Activated CD8-positive, alpha-beta memory T cell treated with anti-CD3 and anti-CD28 coated beads, Interleukin-2, amount 50 U/mL, for 24 hours (primary cell): ENCODE measurements at regions not wholly inside any gene's neighbourhood (a gene's known extent, or its start where the extent isn't known, plus 50 kb on each side); places are given as distances from the start of the nearest gene placed in this dataset.
"Not testable (repeated sequence)": the region's sequence is repeated elsewhere in the genome, so short reads cannot be mapped to it uniquely, and the experiment has no call there.

Experiments
- DNase-seq: peaks from one replicate; pipeline ENCODE4 v3.0.0-alpha.2; 2020; ENCODE audit errors: extremely low read depth

DNA sequence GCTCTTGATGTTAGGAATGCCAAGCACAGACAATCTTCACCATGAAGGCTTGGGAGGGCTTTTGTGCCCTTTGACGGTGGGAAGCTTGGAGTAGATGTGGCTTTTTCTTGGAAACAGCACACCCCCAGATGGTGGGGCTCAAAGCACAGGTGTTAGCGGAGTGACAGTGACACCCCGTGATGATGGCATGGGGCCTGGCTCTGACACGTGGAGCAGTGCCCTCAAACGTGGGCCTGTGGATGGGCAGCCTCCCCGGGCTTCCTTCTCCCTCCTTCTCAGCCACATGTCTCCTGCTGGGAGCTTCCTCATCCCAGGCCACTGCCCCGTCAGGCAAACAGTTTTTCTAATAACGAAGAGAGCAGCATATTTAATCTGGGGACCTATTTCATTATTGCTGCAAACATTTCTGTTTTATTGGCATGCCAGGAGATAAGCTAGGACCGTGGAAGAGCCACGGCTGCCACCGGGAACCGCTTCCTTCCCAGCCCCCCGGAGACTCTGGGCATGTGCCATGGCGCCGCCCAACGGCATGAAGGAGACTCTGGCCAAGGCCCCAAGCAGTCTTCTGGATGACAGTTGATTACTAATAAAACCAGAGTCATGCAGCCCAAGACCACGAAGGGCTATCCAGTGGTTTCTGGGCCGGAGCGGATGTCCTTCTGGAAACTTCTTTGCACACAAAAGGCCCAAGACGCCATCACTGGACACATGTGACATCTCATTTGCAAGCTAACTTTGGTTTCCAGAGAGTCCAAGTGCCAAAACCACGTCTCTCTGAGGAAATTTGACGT, 280.3 kb upstream of the FOXF1 start:
- no peak for DNase-seq

GRCh38 chr16:86231321-86231995, 278.9 kb upstream of the FOXF1 start:
- no peak for DNase-seq

DNA sequence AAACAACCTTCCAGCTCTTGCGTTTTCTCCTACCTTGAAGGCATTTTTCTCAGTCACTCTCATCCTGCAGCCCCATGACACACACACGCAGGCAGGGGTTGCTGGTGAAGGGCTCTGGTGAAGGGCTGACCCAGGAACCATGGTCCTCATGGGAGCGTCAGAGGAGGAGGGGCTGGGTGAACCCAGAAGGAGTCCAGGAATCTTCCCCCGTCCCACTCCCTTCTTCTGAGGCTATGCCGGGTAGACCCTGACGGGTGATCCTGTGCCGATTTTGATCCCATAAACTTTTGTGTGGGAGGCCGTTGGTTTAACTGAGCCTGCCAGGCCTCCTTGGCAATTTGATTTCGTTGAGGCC, 278.4 kb upstream of the FOXF1 start:
- DNase-seq = no peak

- no peak for DNase-seq
Observed at GRCh38 chr16:86232496-86232895, 277.8 kb upstream of the FOXF1 start.

DNA sequence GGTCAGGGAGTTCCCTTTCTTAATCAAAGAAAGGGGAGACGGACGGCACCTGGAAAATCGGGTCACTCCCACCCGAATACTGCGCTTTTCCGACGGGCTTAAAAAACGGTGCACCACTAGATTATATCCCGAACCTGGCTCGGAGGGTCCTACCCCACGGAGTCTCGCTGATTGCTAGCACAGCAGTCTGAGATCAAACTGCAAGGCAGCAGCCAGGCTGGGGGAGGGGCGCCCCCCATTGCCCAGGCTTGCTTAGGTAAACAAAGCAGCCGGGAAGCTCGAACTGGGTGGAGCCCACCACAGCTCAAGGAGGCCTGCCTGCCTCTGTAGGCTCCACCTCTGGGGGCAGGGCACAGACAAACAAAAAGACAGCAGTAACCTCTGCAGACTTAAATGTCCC, 276.8 kb upstream of the FOXF1 start:
- not testable (repeated sequence) for DNase-seq

DNA sequence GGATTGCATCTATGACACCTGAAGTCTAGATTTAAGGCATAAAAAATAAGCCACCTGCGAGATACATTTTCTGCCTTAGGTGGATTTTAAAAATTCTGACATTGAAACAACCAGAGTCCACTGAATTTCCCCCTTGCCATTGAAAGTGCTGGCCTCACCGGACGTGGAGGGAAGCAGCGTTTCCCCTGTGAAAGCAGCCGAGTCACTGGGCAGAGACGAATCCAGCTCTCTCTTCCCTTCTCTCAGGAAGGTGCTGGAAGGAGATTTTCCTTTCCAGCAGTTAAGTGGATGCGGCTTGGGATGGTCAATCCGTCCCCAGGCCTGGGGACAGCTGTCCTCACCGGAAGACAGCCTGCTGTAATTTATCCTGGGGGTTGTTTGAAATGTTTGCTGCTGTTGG, 270.9 kb upstream of the FOXF1 start:
- DNase-seq = no peak

DNA sequence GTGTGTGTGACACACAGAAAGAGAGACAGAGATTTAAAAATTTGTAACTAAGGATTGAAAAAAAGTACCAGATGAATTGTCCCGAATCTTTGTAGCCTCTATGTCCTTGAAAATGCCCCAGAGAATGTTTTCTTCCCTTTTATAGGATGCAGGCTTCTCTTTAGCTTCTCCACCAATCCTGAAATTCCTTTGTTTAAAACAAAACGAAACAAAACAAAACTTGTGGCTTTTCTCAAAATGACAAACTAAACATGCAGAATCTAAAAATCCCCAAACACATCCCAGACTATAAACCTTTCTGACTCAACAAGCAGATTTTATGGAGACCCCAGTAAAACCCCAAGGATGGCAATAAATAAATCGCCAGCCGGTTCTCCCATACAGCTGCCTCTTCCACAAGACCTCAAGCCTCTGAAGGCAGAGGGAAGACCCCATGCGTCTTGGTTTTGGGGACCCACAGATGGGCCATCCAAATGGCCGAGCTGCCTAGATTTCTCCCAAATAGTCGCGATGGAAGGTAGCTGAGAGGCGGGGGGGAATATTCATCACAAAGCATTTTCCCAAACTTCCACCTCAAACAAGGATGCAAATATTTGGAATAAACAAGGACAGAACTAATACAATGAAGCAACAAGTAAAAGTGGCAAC, 269.5 kb upstream of the FOXF1 start:
- DNase-seq = no peak

DNA sequence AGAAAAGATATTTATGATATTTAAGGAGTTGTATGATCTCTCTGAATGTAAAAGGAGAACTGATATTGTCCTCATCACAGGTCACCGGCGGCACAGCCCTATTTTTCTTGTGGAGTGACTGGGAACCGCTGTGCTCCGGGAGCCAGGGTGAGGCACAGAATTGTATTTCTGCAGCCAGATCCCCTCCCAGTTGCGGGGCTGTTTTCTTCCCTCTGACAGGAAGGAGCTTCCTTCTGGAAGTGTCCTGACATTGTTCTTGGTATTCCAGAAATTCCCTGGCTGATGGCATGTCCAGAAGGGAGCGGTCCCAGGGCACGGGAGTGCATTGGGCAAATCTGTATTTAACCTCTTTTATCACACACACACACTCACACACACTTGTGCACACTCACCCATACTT, 268.6 kb upstream of the FOXF1 start:
- no peak for DNase-seq

DNA sequence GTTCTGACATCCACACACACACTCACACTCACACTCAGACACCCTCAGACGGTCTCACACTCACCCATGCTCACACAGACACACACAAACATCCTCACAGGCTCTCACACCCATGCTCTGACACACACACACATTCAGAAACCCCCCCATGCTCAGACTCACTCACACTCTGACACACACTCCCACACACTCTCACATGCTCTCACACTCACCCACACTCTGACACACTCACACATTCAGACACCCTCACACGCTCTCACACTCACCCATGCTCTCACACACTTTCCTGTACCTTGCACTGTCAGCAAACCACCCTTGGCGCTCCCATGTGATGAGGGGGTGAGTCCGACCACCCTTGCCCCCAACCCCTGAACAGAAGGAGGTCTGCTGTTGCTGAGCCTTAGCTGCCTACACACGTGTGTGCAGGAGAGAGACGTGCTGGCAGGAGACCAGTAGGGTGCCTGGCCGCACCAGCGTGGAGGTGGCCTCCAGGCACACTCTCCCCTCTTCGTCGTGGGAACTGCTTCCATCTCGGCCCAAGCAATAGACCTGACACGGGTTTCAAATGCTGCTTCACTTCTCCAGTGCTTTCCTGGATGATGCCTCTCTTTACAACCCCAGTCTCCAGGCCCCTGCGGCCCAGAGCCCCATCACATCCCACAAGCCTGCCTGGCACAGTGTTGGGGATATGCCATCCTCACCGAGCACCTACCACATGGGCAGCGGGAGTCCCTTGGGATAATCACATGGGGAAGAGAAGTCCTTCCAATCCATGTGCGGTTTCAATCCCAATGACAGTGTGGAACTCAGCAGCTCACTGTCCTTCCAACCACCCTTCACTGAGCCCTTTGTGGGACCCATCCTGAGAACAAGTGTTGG, 267.8 kb upstream of the FOXF1 start:
- DNase-seq = no peak

- no peak for DNase-seq
Observed at GRCh38 chr16:86243123-86243473, 267.2 kb upstream of the FOXF1 start.

DNA sequence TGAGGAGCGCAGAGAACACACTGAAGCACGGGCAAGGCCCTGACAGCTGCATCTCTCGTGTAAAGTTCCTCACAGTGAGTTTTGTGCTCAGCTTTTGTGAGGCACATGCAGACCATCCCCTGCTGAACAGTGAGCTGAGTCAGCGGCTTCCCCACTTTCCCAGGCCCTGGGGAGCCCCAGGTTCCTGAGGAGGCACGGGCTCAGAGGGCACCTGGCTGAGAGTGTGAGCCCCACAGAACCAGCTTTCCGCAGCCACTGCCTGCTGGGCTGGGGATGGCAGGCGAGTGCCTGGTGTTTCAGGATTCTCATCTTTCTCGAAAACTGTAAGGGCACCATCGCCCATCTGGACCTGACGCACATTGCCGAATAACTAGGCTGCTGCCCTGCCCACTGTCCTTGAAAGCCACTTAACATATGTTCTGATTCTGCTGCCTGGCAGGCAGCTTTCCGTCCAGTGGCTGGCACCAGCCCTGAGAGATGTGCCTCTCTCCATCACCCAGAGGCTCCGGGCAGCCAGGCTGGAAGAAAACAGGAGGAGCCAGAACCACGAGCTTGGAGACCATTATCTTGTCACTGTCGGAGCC, 266.7 kb upstream of the FOXF1 start:
- no peak for DNase-seq

GRCh38 chr16:86244158-86244557, 266.2 kb upstream of the FOXF1 start:
- DNase-seq = no peak

DNA sequence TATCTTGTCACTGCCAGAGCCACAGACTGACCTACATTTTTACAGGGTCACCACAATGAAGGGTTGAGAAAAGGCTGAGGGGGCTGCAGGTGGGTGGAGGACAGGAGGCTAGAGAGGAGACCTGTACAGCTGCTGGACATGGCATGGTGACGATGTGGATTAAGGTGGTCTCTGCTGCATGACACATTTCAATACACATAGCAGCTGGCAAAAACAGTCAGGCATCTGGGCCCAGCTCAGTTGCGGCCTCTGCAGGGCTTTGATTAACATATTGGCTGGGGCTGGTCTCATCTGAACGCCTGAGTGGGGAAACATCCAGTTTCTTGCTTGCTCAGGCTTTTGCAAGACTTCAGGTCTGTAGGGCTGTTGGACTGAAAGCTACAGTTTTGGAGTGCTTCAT, 265.4 kb upstream of the FOXF1 start:
- DNase-seq = no peak

DNA sequence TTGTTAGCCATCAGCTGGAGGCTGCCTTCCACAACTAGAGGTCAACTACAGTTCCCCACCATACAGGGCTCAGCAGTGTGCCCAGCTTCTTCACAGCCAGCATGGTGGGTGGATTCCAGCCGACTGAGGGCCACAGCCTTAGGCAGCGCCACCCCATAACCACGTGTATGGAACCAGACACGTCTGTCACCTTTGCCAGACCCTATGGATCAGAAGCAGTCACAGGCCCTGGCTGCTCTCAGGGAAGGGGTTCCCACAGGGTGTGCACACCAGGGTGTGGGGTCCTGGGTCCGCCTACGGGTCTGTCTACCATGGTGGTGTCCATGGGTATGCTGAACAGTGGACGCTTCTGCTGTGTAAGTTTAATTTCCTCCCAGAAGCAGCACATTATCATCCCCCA, 265.0 kb upstream of the FOXF1 start:
- no peak for DNase-seq

GRCh38 chr16:86245895-86246294, 264.4 kb upstream of the FOXF1 start:
- no peak for DNase-seq

GRCh38 chr16:86248310-86248905, 261.9 kb upstream of the FOXF1 start:
- DNase-seq = no peak

DNA sequence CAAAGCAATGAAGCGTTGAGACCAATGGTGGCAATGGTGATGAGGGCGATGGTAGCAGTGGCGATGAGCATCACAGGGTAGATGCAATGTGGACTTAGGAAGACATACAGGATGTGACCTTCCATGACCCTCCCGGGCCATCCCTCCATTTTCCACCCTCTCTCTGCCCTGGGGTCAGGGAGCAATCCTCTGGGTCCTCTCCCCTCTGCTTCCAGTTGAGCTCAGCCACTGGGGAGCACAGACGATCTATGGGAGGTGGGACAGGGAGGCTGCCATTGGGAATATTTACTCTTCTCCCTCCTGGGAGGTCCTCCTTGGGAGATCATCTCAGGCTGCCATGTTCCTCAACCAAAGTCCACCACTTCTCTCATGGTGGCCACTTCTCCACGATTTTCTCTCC, 260.7 kb upstream of the FOXF1 start:
- DNase-seq = no peak

GRCh38 chr16:86251682-86252081, 258.6 kb upstream of the FOXF1 start:
- no peak for DNase-seq

DNA sequence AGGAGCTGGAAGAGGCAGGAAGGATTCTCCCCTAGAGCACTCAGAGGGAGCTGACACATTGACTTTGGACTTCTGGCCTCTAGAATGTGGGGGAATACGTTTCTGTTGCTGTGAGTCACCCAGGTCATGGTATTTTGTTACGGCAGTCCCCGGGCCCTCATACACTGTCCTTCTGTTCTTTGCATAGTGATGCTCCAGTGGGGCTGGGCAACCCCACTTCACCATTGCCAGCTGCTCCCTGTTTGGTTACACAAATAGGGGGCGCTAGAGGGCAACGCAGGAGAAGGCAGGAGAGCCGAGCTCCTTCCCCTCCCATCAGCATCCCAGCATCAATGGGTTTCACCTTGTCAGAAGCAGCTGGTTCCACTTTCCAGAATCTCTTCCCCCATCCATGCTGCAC, 257.7 kb upstream of the FOXF1 start:
- no peak for DNase-seq

- DNase-seq = no peak
Observed at GRCh38 chr16:86255966-86256365, 254.4 kb upstream of the FOXF1 start.

DNA sequence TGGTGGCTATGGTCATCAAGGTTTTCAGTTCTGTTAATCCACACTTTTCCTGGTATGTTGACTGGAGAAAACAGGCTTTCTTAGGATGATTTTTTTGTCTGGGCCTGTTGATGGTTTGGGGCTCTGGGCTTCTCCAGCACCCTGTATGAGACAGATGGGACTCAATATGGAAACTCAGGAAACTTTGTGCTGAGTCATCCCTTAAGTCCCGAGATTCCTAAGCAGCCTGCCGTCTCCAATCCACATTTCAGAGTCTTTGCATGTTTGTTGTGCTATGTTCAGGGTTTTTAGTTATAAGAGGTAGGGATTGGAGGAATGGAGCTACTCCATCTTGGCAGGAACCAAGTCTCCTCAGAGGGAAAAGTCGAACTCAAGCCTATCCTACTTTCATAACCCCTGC, 253.3 kb upstream of the FOXF1 start:
- DNase-seq = no peak

GRCh38 chr16:86257546-86257945, 252.8 kb upstream of the FOXF1 start:
- DNase-seq = no peak
